GM12875 (cell line): ENCODE measurements at regions not wholly inside any gene's neighbourhood (a gene's known extent, or its start where the extent isn't known, plus 50 kb on each side); places are given as distances from the start of the nearest gene placed in this dataset.
A peak's percentile ranks its signal among the peaks of the same experiment; 100 is the strongest.

Experiments used
- H3K4me3 ChIP-seq: one replicate; pipeline ENCODE4 v1.5.1; 2011; ENCODE audit warnings: low read depth, low read length, control low read depth
- TF ChIP-seq, protein P1 (sequence below): IDR thresholded peaks from 2 replicates; pipeline ENCODE4 v1.5.1; 2011; ENCODE audit warnings: low read depth, mild to moderate bottlenecking, control low read depth, inconsistent platforms, low read length, moderate library complexity, borderline replicate concordance; ENCODE audit not compliant: insufficient read depth

DNA sequence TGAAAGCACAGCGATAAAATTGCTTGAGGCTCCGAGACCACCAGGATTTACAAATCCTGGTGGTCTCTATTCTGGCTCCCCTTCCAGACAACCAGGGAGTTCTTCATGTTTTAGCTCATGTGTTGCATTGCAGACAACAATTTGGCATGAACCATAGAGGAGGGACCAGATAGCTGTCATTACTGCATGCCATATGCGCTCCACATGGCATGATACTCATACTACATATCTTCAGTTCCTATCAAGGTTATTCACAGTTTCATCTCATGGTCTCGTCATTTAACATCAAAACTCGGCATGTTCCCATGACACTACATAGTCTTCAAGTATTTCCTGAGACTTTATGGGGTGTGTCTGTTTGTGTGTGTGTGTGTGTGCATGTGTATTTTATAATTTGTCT is 220.3 kb downstream of the OR13H1 start:
- TF ChIP-seq, protein P1, sequence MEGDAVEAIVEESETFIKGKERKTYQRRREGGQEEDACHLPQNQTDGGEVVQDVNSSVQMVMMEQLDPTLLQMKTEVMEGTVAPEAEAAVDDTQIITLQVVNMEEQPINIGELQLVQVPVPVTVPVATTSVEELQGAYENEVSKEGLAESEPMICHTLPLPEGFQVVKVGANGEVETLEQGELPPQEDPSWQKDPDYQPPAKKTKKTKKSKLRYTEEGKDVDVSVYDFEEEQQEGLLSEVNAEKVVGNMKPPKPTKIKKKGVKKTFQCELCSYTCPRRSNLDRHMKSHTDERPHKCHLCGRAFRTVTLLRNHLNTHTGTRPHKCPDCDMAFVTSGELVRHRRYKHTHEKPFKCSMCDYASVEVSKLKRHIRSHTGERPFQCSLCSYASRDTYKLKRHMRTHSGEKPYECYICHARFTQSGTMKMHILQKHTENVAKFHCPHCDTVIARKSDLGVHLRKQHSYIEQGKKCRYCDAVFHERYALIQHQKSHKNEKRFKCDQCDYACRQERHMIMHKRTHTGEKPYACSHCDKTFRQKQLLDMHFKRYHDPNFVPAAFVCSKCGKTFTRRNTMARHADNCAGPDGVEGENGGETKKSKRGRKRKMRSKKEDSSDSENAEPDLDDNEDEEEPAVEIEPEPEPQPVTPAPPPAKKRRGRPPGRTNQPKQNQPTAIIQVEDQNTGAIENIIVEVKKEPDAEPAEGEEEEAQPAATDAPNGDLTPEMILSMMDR: no peak
- H3K4me3 ChIP-seq: peak overlapping the region; percentile 35

DNA sequence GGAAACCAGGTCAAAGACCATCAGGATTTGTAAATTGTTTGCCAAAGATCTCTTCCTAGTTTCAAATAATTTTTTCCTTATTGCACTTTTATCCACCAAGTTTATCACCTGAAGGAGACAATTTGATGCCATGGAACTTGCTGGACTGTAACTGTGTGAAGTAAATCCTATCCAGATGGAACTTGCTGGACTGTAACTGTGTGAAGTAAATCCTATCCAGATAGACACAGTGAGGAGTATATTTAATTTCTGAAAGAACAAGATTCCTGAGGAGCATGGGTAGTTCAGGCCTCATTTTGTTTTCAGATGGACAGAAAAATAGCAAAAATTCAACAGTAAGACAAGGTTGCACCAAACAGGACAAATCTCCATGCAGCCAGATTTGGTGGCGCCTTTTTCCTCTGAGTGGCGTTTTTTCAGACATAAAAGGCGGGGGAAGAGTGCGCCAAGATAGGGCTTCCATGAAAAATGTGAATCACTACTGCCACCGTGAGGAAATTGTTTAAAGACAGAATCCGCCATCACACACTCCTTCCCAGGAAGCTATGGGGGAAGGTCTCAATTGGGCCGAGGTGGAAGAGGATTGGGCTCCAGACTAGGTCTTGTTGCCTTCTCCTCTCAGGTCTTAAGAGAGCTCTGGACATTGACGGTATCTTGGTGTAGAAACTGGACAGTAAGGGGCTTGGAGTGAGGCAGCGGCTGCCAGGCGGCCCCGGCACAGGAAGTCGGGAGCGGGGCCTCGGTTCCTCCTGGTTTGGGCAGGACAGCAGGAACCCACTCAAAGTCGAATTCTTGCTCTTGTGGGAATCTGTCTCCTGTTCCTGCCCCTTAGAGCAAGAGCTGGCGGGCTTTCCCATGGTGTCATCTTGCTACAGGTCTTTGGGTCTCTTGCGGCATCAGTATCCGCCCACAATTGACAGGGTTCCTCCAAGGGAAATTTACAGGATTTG is 234.7 kb downstream of the OR13H1 start:
- peak overlapping the region; percentile 55 for H3K4me3 ChIP-seq
- TF ChIP-seq, protein P1: no peak

GRCh38 chrX:131779306-131779705 is 235.4 kb downstream of the OR13H1 start:
- H3K4me3 ChIP-seq: peak overlapping the region; percentile 55
- TF ChIP-seq, protein P1: no peak

- no peak overlapping the region for H3K4me3 ChIP-seq
- TF ChIP-seq, protein P1: no peak
Observed at GRCh38 chrX:131779741-131780140, 235.9 kb downstream of the OR13H1 start.

- H3K4me3 ChIP-seq: no peak overlapping the region
- TF ChIP-seq, protein P1: no peak
Observed at GRCh38 chrX:131782646-131783045, 238.8 kb downstream of the OR13H1 start.

DNA sequence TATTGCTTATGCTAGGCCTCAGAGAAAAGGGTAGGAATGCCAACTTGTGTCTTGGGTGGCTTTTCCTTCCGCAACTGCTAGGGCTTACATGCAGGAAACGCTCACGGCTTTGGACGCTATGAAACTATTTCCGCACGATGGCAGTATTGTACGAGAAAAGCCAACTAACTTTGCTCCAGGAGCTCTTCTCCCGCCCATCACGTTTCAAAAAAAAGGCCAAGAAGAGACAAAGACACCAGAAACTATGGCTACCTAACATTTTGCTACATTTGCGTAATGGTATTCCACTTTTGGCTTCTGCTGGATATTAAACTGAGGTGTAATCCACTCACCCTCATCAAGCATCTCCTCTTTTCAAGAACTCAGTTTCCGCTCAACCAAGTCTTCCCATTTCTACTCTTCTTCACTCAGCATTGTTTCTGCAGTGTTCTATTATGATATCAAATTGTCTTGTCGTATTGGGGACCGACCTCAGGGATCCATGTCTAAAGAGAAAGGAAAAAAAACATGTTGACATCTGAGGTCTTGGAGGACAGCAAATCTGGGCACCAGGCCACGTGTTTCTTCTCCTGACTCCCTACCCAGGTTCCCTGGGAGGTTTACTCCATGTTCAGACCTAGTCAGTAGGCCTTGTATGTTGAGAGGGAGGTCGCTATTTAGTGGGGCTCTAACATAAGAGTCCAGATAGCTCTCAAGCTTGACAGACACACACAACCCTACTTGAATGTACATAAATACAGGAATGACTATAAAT is 239.4 kb upstream of the STK26 start:
- TF ChIP-seq, protein P1: peak; percentile 36; the same call in 1 of the 2 replicates
- H3K4me3 ChIP-seq: no peak overlapping the region

GRCh38 chrX:131789664-131790063 is 233.4 kb upstream of the STK26 start:
- H3K4me3 ChIP-seq: no peak overlapping the region
- TF ChIP-seq, protein P1: no peak
